Gastrocnemius medialis (tissue), 4 donors: ENCODE measurements at regions not wholly inside any gene's neighbourhood (a gene's known extent, or its start where the extent isn't known, plus 50 kb on each side); places are given as distances from the start of the nearest gene placed in this dataset.

Experiments
- ATAC-seq, 2 donors: fragments of 150-250 bp; one replicate each; pipeline ENCODE4 v1.9.1; 2016
- DNase-seq, 2 donors: peaks; one replicate each; pipeline ENCODE4 v3.0.0-alpha.2; 2019
- H3K27ac ChIP-seq, 4 donors: fragments of 200-600 bp; sonication (generic); 1 replicate in 1 of 4; 2 replicates in 3 of 4; pipeline ENCODE4 v1.5.1; 2016 to 2018; ENCODE audit warnings: mild to moderate bottlenecking in 2 of 4, moderate library complexity in 1 of 4
- H3K27me3 ChIP-seq, 3 donors: fragments of 200-600 bp; sonication (generic) in 2 of 3; 1 replicate in 1 of 3; 2 replicates in 2 of 3; pipeline versions ENCODE4 v1.5.1 to v1.6.0; 2016 to 2019; ENCODE audit warnings: mild to moderate bottlenecking in 1 of 3, moderate library complexity in 1 of 3
- H3K36me3 ChIP-seq, 2 donors: fragments of 200-600 bp; sonication (generic) in 1 of 2; one replicate each; pipeline ENCODE4 v1.5.1; 2017 to 2018
- H3K4me1 ChIP-seq, 2 donors: fragments of 200-600 bp; sonication (generic) in 1 of 2; one replicate each; pipeline ENCODE4 v1.5.1; 2016 to 2017; ENCODE audit warnings: mild to moderate bottlenecking in 2 of 2
- H3K4me3 ChIP-seq, 4 donors: fragments of 200-600 bp; sonication (generic) in 3 of 4; 1 replicate in 1 of 4; 2 replicates in 3 of 4; pipeline ENCODE4 v1.5.1; 2016 to 2019; ENCODE audit warnings: mild to moderate bottlenecking in 2 of 4
- H3K9me3 ChIP-seq, 3 donors: fragments of 200-600 bp; sonication (generic) in 2 of 3; 1 replicate in 1 of 3; 2 replicates in 2 of 3; pipeline ENCODE4 v1.5.1; 2016 to 2019
- CTCF ChIP-seq, 5 experiments: fragments of 450-650 bp in 3 of 5; fragments of 200-600 bp in 2 of 5; sonication (generic) in 2 of 5; IDR thresholded peaks in 4 of 5; conservative IDR thresholded peaks in 1 of 5; 1 replicate in 4 of 5; 2 replicates in 1 of 5; pipeline ENCODE4 v1.5.1; 2016 to 2019; ENCODE audit warnings: antibody characterized with exemption in 5 of 5, mild to moderate bottlenecking in 3 of 5, moderate library complexity in 3 of 5
- POLR2A ChIP-seq, 2 donors: fragments of 450-650 bp; IDR thresholded peaks; one replicate each; pipeline ENCODE4 v1.6.1; 2017; ENCODE audit warnings: antibody characterized with exemption in 2 of 2, mild to moderate bottlenecking in 2 of 2, moderate library complexity in 2 of 2
- in situ Hi-C, 4 donors: fragments of 200-750 bp; cut with MboI; loops; one replicate each; pipeline versions ENCODE4 v1.15.0 to v1.8.0; 2017; ENCODE audit warnings: low sequenced_read_pairs in 4 of 4
- intact Hi-C: fragments of 100-400 bp; cut with DNase I; formaldehyde crosslinking; loops from one replicate; pipeline ENCODE4 v1.15.1; 2023; ENCODE audit warnings: low total_unique reads

DNA sequence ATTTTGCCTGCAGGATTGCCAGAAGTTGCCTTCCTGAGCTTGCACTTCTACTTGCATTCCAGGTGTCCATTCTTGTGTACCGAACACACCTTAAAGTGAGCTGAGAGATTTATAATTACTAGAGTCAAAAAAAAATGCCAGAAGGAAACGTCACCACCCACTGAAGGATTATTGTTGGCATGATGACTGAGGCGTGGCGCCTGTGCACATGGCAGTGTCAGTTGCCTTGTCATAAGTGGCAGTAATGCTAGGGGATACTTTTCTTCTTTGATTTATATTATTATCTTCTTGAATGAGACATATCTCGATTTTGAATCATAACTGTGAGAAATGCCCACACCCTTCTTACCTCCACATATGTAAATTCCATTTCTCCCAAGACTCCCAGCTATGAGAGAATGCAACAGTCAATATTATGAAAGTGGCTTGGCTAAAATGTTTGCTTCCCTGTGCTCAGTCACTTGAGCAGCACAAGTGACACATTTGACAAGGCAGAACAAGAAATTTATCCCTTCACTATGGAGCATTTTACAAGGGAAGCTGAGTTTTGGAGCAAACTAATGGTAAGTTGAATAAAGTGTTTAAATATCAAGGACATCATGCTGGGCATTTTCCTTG is 149.5 kb upstream of the SASH1 start:
- peaks cover 0 to 11% of the 10 kb centered on the region in 2 donors for H3K4me1 ChIP-seq
- no peak for DNase-seq
- no peak for ATAC-seq
- in situ Hi-C loops = no loop called here
- no peaks in the 10 kb centered on the region for H3K9me3 ChIP-seq
- no peaks in the 10 kb centered on the region for H3K27me3 ChIP-seq
- H3K4me3 ChIP-seq = no peak overlapping the region
- peak overlapping the region in 1 of 4 donors; percentile 56 for H3K27ac ChIP-seq
- H3K36me3 ChIP-seq = no peaks in the 10 kb centered on the region
- no peak for TF ChIP-seq CTCF (IDR thresholded peaks at IDR 0.05 in 4 of 5, conservative IDR thresholded peaks at IDR 0.05 in 1 of 5)
- no peak for TF ChIP-seq POLR2A (IDR thresholded peaks at IDR 0.05)
- intact Hi-C loops = loop anchor here (5.0 kb wide), 1 partner anchor 49 kb away; no protein-coding TSS in a partner anchor

DNA sequence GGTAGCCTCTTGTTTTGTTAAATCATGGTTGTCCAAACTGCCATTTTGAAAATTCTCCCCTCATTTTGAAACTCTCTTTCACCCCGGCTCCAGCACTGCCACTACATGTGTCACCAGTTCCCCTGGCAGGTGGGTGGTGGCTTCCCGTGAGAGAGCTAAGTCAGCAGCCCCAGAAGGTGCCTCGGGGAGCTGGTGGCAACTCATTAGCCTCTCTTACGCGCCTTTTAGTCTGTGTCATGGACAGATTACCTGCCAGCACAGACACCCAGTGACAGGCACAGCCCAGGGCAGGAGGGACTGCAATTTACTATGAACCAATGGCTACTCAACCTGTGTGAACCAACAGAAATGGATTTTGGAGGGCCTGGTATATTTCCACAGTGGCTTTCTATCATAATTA is 147.1 kb upstream of the SASH1 start:
- Histone ChIP-seq H3K4me3 (no peak overlapping the region), H3K27me3 (no peaks in the 10 kb centered on the region), H3K36me3 (no peaks in the 10 kb centered on the region), H3K27ac (no peak overlapping the region), H3K9me3 (no peaks in the 10 kb centered on the region), H3K4me1 (peaks cover 0 to 11% of the 10 kb centered on the region in 2 donors)
- no peak for ATAC-seq
- in situ Hi-C loops (no loop called here), intact Hi-C loops (no loop called here)
- TF ChIP-seq POLR2A (IDR thresholded peaks at IDR 0.05) = no peak
- TF ChIP-seq CTCF (IDR thresholded peaks at IDR 0.05 in 4 of 5, conservative IDR thresholded peaks at IDR 0.05 in 1 of 5) = no peak
- DNase-seq = no peak

DNA sequence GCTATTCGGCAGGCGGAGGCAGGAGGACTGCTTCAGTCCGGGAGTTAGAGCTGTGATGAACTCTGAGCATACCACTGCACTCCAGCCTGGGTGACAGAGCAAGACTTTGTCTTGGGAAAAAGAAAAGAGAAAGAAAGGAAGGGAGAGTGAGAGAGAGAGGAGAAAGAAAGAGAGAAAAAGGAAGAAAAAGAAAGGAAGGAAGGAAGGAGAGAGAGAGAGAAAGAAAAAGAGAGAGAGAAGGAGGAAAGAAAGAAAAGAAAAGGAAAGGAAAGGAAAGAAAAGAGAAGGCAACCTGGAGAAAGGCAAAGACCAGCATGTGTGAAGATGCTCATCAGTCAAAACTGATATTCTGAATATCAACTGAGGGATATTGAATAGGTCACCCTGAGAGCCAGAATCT is 143.1 kb upstream of the SASH1 start:
- no peak for ATAC-seq
- in situ Hi-C loops = no loop called here
- TF ChIP-seq POLR2A (IDR thresholded peaks at IDR 0.05) (no peak), CTCF (IDR thresholded peaks at IDR 0.05 in 4 of 5, conservative IDR thresholded peaks at IDR 0.05 in 1 of 5) (no peak)

DNA sequence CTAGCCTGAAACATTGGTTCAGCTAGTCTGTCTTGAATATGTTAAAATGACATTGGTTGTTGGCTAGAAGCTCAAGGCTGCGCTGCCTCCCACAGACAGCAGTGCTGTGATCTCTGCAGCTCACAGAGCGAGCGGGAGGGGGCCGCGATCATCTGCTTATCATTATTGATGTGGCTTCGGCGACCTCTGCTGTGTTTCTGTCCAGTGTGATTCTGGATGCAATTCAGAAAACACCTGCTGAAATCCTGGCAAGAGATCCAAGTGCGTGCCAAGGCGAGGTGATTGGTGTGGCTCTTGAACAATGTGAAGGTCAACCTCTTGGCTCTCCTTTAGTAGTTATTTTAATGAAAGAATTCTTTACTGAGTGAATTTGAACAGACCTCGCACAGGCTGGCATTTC is 142.3 kb upstream of the SASH1 start:
- ATAC-seq = no peak
- TF ChIP-seq CTCF (IDR thresholded peaks at IDR 0.05 in 4 of 5, conservative IDR thresholded peaks at IDR 0.05 in 1 of 5) (no peak), POLR2A (IDR thresholded peaks at IDR 0.05) (no peak)
- Histone ChIP-seq H3K9me3 (no peaks in the 10 kb centered on the region), H3K27ac (no peak overlapping the region), H3K27me3 (no peaks in the 10 kb centered on the region), H3K4me3 (no peak overlapping the region), H3K36me3 (no peaks in the 10 kb centered on the region), H3K4me1 (peaks cover 0 to 3% of the 10 kb centered on the region in 2 donors)
- in situ Hi-C loops (no loop called here), intact Hi-C loops (no loop called here)
- no peak for DNase-seq

More for the DNA sequence above, 143.1 kb upstream of the SASH1 start:
- Histone ChIP-seq H3K9me3 (no peaks in the 10 kb centered on the region), H3K27ac (no peak overlapping the region), H3K27me3 (no peaks in the 10 kb centered on the region), H3K4me3 (no peak overlapping the region), H3K36me3 (no peaks in the 10 kb centered on the region), H3K4me1 (peaks cover 0 to 3% of the 10 kb centered on the region in 2 donors)
- intact Hi-C loops = no loop called here
- DNase-seq = no peak

GRCh38 chr6:148200781-148201180 is 141.9 kb upstream of the SASH1 start:
- TF ChIP-seq CTCF (IDR thresholded peaks at IDR 0.05 in 4 of 5, conservative IDR thresholded peaks at IDR 0.05 in 1 of 5) (no peak), POLR2A (IDR thresholded peaks at IDR 0.05) (no peak)
- intact Hi-C loops = no loop called here
- H3K9me3 ChIP-seq = no peaks in the 10 kb centered on the region
- H3K4me3 ChIP-seq = no peak overlapping the region
- peaks cover 0 to 3% of the 10 kb centered on the region in 2 donors for H3K4me1 ChIP-seq
- H3K36me3 ChIP-seq = no peaks in the 10 kb centered on the region
- H3K27ac ChIP-seq = no peak overlapping the region
- in situ Hi-C loops = no loop called here
- DNase-seq = no peak
- H3K27me3 ChIP-seq = no peaks in the 10 kb centered on the region
- ATAC-seq = no peak
